Retinal pigment epithelial cell (primary cell): ENCODE measurements at regions not wholly inside any gene's neighbourhood (a gene's known extent, or its start where the extent isn't known, plus 50 kb on each side); places are given as distances from the start of the nearest gene placed in this dataset.

Experiments used
- DNase-seq: peaks from one replicate; pipeline ENCODE4 v3.0.0-alpha.2; 2010; ENCODE audit warnings: low read depth
- H3K4me3 ChIP-seq: 2 replicates; pipeline ENCODE4 v1.5.1; 2011; ENCODE audit warnings: mild to moderate bottlenecking, low read length, control low read depth, moderate library complexity
- CTCF ChIP-seq: conservative IDR thresholded peaks from 2 replicates; pipeline ENCODE4 v1.5.1; 2011; ENCODE audit warnings: low read depth, low read length, control low read depth, inconsistent platforms

GRCh38 chr2:181371782-181372645 lies 85.2 kb upstream of the ITGA4 start:
- no peak overlapping the region for H3K4me3 ChIP-seq
- peak; percentile 14 for DNase-seq
- no peak for TF ChIP-seq CTCF

GRCh38 chr2:181372646-181373040 lies 84.5 kb upstream of the ITGA4 start:
- no peak for DNase-seq
- no peak overlapping the region for H3K4me3 ChIP-seq
- TF ChIP-seq CTCF = no peak

- H3K4me3 ChIP-seq = no peak overlapping the region
- DNase-seq = no peak
- no peak for TF ChIP-seq CTCF
Measured at GRCh38 chr2:181374781-181375675, 82.2 kb upstream of the ITGA4 start.

- no peak for DNase-seq
- no peak for TF ChIP-seq CTCF
- no peak overlapping the region for H3K4me3 ChIP-seq
Measured at GRCh38 chr2:181376442-181376841, 80.7 kb upstream of the ITGA4 start.

GRCh38 chr2:181376999-181377398 lies 80.2 kb upstream of the ITGA4 start:
- no peak for DNase-seq
- H3K4me3 ChIP-seq = no peak overlapping the region
- no peak for TF ChIP-seq CTCF

GRCh38 chr2:181378491-181378890 lies 78.7 kb upstream of the ITGA4 start:
- H3K4me3 ChIP-seq = no peak overlapping the region
- TF ChIP-seq CTCF = no peak
- no peak for DNase-seq
